ENCODE measurements at regions not wholly inside any gene's neighbourhood (a gene's known extent, or its start where the extent isn't known, plus 50 kb on each side); places are given as distances from the start of the nearest gene placed in this dataset.

DNA sequence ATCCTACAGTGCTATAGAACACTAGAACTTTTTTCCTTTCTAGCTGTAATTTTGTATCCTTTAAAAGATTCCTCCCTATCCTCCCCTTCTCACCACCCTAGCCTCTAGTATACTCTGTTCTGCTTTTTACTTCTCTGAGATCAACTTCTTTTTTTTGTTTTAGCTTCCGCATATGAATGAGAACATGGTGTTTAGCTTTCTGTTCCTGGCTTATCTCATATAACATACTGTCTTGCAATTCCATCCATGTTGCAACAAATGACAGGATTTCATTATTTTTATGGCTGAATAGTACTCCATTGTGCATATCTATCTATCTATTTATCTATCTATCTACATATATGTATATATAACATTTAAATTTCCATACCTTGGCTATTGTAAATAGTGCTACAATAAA lies 126.0 kb upstream of the MAN2A1 start:
- Histone ChIP-seq H3F3A (ENCODE audit: insufficient read depth) (no peaks in the 10 kb centered on the region), H3K9me2 (replicated peaks; ENCODE audit: insufficient read depth, low read length) (no peaks in the 10 kb centered on the region)

DNA sequence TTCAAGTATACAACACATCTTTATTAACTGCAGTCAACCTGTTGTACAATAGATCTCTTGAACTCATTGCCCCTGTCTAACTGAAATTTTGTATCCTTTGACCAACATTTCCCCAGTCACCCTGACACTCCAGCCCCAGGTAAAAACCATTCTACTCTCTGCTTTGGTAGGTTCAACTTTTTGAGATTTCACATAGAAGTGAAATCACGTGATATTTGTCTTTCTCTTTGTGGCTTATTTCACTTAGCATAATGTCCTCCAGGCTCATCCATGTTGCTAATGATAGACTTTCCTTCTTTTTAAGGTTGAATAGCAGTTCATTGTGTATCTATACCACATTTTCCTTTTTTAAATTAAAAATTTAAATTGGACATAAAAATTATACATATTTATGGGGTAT lies 126.5 kb upstream of the MAN2A1 start:
- no peak overlapping the region for H3K27ac ChIP-seq (ENCODE audit: low read depth, low read length)
- no peak overlapping the region for H3K9ac ChIP-seq (ENCODE audit: low read length)
- no peaks in the 10 kb centered on the region for H3F3A ChIP-seq (ENCODE audit: insufficient read depth)
- H3K79me2 ChIP-seq (ENCODE audit: insufficient read depth, low read length): no peaks in the 10 kb centered on the region
- H3K9me3 ChIP-seq (ENCODE audit: insufficient read depth, low read length): no peaks in the 10 kb centered on the region
- no peak for TF ChIP-seq EZH2phosphoT487 (conservative IDR thresholded peaks at IDR 0.05; ENCODE audit: low read length)
- TF ChIP-seq, protein P1, sequence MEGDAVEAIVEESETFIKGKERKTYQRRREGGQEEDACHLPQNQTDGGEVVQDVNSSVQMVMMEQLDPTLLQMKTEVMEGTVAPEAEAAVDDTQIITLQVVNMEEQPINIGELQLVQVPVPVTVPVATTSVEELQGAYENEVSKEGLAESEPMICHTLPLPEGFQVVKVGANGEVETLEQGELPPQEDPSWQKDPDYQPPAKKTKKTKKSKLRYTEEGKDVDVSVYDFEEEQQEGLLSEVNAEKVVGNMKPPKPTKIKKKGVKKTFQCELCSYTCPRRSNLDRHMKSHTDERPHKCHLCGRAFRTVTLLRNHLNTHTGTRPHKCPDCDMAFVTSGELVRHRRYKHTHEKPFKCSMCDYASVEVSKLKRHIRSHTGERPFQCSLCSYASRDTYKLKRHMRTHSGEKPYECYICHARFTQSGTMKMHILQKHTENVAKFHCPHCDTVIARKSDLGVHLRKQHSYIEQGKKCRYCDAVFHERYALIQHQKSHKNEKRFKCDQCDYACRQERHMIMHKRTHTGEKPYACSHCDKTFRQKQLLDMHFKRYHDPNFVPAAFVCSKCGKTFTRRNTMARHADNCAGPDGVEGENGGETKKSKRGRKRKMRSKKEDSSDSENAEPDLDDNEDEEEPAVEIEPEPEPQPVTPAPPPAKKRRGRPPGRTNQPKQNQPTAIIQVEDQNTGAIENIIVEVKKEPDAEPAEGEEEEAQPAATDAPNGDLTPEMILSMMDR (IDR thresholded peaks at IDR 0.05; ENCODE audit: insufficient read depth, low read length, poor library complexity, severe bottlenecking): no peak
- H3K27me3 ChIP-seq (ENCODE audit: low read length): no peaks in the 10 kb centered on the region
- H3K9me2 ChIP-seq (replicated peaks; ENCODE audit: insufficient read depth, low read length): no peaks in the 10 kb centered on the region
- H3K36me3 ChIP-seq (ENCODE audit: low read length): no peaks in the 10 kb centered on the region
- H4K20me1 ChIP-seq (ENCODE audit: low read depth, low read length): no peaks in the 10 kb centered on the region
- no peak overlapping the region for H3K4me2 ChIP-seq (ENCODE audit: low read depth, low read length, poor library complexity, severe bottlenecking)
- H2AFZ ChIP-seq (ENCODE audit: low read depth, low read length, severe bottlenecking): no peak overlapping the region
- no peak overlapping the region for H3K4me3 ChIP-seq (ENCODE audit: insufficient read depth, low read length, poor library complexity, severe bottlenecking)

More for the DNA sequence above, 126.0 kb upstream of the MAN2A1 start:
- H3K9me3 ChIP-seq (ENCODE audit: insufficient read depth, low read length): no peaks in the 10 kb centered on the region
- no peak overlapping the region for H3K4me3 ChIP-seq (ENCODE audit: insufficient read depth, low read length, poor library complexity, severe bottlenecking)
- no peak overlapping the region for H3K4me2 ChIP-seq (ENCODE audit: low read depth, low read length, poor library complexity, severe bottlenecking)
- H3K79me2 ChIP-seq (ENCODE audit: insufficient read depth, low read length): no peaks in the 10 kb centered on the region
- no peaks in the 10 kb centered on the region for H3K27me3 ChIP-seq (ENCODE audit: low read length)
- H3K27ac ChIP-seq (ENCODE audit: low read depth, low read length): no peak overlapping the region
- no peak overlapping the region for H3K9ac ChIP-seq (ENCODE audit: low read length)
- TF ChIP-seq EZH2phosphoT487 (conservative IDR thresholded peaks at IDR 0.05; ENCODE audit: low read length): no peak
- TF ChIP-seq, protein P1 (IDR thresholded peaks at IDR 0.05; ENCODE audit: insufficient read depth, low read length, poor library complexity, severe bottlenecking): no peak
- H2AFZ ChIP-seq (ENCODE audit: low read depth, low read length, severe bottlenecking): no peak overlapping the region
- H4K20me1 ChIP-seq (ENCODE audit: low read depth, low read length): no peaks in the 10 kb centered on the region
- no peaks in the 10 kb centered on the region for H3K36me3 ChIP-seq (ENCODE audit: low read length)

DNA sequence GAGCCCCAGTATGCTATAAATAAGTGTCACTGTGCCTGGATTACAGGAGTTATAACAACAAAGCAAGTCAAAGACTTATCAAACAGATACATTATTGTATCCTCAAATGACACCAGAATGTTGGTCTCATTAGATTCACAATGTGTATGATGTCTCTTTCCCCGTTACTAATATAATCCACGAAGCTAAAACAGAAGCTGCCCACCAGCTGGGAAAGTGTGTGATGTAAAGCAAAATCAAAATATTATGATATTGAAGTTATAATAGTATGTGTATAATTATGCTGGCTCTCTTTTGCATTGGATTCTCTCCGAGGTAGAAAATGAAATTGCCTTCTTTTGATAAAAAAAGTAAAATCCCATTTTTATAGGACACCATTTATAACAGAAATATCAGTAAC lies 127.3 kb upstream of the MAN2A1 start:
- Histone ChIP-seq H3F3A (ENCODE audit: insufficient read depth) (no peaks in the 10 kb centered on the region), H3K9ac (ENCODE audit: low read length) (no peak overlapping the region), H3K4me2 (ENCODE audit: low read depth, low read length, poor library complexity, severe bottlenecking) (no peak overlapping the region), H3K79me2 (ENCODE audit: insufficient read depth, low read length) (no peaks in the 10 kb centered on the region), H2AFZ (ENCODE audit: low read depth, low read length, severe bottlenecking) (no peak overlapping the region), H3K9me3 (ENCODE audit: insufficient read depth, low read length) (no peaks in the 10 kb centered on the region), H3K36me3 (ENCODE audit: low read length) (no peaks in the 10 kb centered on the region), H4K20me1 (ENCODE audit: low read depth, low read length) (no peaks in the 10 kb centered on the region), H3K9me2 (replicated peaks; ENCODE audit: insufficient read depth, low read length) (no peaks in the 10 kb centered on the region), H3K4me3 (ENCODE audit: insufficient read depth, low read length, poor library complexity, severe bottlenecking) (no peak overlapping the region), H3K27ac (ENCODE audit: low read depth, low read length) (no peak overlapping the region), H3K27me3 (ENCODE audit: low read length) (no peaks in the 10 kb centered on the region)
- TF ChIP-seq, protein P1 (IDR thresholded peaks at IDR 0.05; ENCODE audit: insufficient read depth, low read length, poor library complexity, severe bottlenecking): no peak
- no peak for TF ChIP-seq EZH2phosphoT487 (conservative IDR thresholded peaks at IDR 0.05; ENCODE audit: low read length)

Measured in SU-DHL-6 (cell line).